ENCODE measurements at regions not wholly inside any gene's neighbourhood (a gene's known extent, or its start where the extent isn't known, plus 50 kb on each side); places are given as distances from the start of the nearest gene placed in this dataset.
"Not testable (repeated sequence)": the region's sequence is repeated elsewhere in the genome, so short reads cannot be mapped to it uniquely, and the experiment has no call there.

- TF ChIP-seq, protein P1, sequence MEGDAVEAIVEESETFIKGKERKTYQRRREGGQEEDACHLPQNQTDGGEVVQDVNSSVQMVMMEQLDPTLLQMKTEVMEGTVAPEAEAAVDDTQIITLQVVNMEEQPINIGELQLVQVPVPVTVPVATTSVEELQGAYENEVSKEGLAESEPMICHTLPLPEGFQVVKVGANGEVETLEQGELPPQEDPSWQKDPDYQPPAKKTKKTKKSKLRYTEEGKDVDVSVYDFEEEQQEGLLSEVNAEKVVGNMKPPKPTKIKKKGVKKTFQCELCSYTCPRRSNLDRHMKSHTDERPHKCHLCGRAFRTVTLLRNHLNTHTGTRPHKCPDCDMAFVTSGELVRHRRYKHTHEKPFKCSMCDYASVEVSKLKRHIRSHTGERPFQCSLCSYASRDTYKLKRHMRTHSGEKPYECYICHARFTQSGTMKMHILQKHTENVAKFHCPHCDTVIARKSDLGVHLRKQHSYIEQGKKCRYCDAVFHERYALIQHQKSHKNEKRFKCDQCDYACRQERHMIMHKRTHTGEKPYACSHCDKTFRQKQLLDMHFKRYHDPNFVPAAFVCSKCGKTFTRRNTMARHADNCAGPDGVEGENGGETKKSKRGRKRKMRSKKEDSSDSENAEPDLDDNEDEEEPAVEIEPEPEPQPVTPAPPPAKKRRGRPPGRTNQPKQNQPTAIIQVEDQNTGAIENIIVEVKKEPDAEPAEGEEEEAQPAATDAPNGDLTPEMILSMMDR (IDR thresholded peaks at IDR 0.05; ENCODE audit: low read depth, low read length), result no peak
- Histone ChIP-seq H3K9me3 (no peaks in the 10 kb centered on the region), H3K27me3 (no peaks in the 10 kb centered on the region), H3K4me1 (no peaks in the 10 kb centered on the region), H3K36me3 (no peaks in the 10 kb centered on the region), H3K4me3 (ENCODE audit: low read depth, low read length) (no peak overlapping the region)
- no peak for DNase-seq
Measured at GRCh38 chr1:221522529-221522940, 219.4 kb downstream of the DUSP10 start.

- H3K4me1 ChIP-seq, result no peaks in the 10 kb centered on the region
- DNase-seq, result no peak
- no peaks in the 10 kb centered on the region for H3K27me3 ChIP-seq
- no peaks in the 10 kb centered on the region for H3K9me3 ChIP-seq
- TF ChIP-seq, protein P1 (IDR thresholded peaks at IDR 0.05; ENCODE audit: low read depth, low read length), result no peak
- no peaks in the 10 kb centered on the region for H3K36me3 ChIP-seq
- no peak overlapping the region for H3K4me3 ChIP-seq (ENCODE audit: low read depth, low read length)
Measured at GRCh38 chr1:221525749-221526148, 216.1 kb downstream of the DUSP10 start.

GRCh38 chr1:221527302-221527701 is 214.6 kb downstream of the DUSP10 start:
- TF ChIP-seq, protein P1 (IDR thresholded peaks at IDR 0.05; ENCODE audit: low read depth, low read length), result no peak
- Histone ChIP-seq H3K4me1 (no peaks in the 10 kb centered on the region), H3K36me3 (no peaks in the 10 kb centered on the region), H3K9me3 (no peaks in the 10 kb centered on the region), H3K27me3 (no peaks in the 10 kb centered on the region), H3K4me3 (ENCODE audit: low read depth, low read length) (no peak overlapping the region)
- DNase-seq, result no peak

DNA sequence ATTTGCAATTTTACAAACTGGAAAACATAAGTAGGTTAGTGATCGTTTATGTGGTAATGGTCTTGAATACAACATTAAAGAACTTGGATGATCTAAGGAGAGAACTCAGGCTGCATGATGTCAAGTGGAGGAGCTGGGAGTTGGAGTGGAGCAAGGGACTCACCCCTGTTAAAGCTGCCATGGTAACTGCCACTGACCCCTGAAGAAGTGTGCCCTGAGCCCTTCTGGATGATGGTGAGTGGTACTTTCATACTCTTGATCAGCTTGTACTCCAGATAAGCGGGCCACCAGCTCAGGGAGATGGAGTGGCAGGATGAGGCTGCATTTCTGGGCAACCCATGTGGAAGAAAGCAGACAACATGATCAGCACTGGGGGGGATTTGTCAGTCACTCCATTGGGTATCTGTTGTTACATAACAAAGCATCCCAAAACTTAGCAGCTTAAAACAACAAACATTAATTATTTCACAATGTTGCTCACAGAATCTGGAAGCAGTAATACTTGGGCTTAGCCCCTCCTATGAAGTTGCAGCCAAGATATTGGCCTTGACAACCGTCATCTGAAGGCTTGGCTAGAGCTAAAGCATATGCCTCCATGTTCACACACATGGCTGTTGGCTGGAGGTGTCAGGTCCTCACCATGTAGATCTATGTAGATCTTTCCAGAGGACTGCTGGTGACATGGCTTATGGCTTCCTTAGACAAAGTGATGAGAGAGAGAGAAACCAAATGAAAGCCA is 213.8 kb downstream of the DUSP10 start:
- Histone ChIP-seq H3K4me3 (ENCODE audit: low read depth, low read length) (no peak overlapping the region), H3K4me1 (no peaks in the 10 kb centered on the region), H3K27me3 (no peaks in the 10 kb centered on the region), H3K9me3 (no peaks in the 10 kb centered on the region), H3K36me3 (no peaks in the 10 kb centered on the region)
- DNase-seq, result no peak
- TF ChIP-seq, protein P1 (IDR thresholded peaks at IDR 0.05; ENCODE audit: low read depth, low read length), result no peak

DNA sequence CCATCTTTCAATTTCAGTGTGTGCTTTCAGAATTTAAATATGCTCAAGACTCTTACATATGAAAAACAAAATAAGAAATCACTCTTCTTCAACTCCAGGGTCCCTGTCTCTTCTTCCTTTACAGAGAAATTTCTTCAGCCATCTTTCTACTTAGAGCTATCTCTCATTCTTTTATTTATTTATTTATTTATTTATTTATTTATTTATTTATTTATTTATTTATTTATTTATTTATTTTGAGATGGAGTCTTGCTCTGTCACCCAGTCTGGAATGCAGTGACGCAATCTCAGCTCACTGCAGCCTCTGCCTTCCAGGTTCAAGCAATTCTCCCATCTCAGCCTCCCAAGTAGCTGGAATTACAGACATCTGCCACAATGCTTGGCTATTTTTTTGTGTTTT is 211.7 kb downstream of the DUSP10 start:
- H3K27me3 ChIP-seq; H3K9me3 ChIP-seq; H3K4me3 ChIP-seq (ENCODE audit: low read depth, low read length); H3K4me1 ChIP-seq; DNase-seq; H3K36me3 ChIP-seq: not testable (repeated sequence)

DNA sequence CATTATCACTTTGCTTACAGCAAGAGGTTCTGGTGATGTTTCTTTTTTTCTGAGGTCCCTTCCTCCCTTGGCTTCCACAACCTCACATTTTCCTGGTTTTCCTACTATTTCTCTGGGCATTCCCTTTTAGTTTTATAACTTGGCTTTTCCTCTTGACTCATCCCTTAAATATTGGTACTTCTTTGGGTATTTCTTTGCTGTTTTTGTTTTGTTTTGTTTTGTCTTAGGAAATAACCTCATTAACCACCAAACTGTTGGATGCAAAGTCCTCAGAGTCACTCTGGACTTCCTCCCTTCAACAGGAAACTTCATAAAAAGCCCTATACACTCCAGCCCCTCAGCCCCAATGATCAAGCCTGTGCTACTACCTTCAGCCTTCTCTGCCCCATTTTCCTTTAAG is 211.1 kb downstream of the DUSP10 start:
- Histone ChIP-seq H3K9me3 (no peaks in the 10 kb centered on the region), H3K4me3 (ENCODE audit: low read depth, low read length) (no peak overlapping the region), H3K4me1 (no peaks in the 10 kb centered on the region), H3K27me3 (no peaks in the 10 kb centered on the region), H3K36me3 (no peaks in the 10 kb centered on the region)
- TF ChIP-seq, protein P1 (IDR thresholded peaks at IDR 0.05; ENCODE audit: low read depth, low read length), result no peak
- DNase-seq, result no peak
